OCI-LY1 (cell line): ENCODE measurements at regions not wholly inside any gene's neighbourhood (a gene's known extent, or its start where the extent isn't known, plus 50 kb on each side); places are given as distances from the start of the nearest gene placed in this dataset.

Experiments used
- H2AFZ ChIP-seq: fragments of 200-600 bp; sonication (generic), shearing (Covaris generic); 2 replicates; pipeline ENCODE4 v1.6.0; 2014; ENCODE audit warnings: antibody characterized with exemption, mild to moderate bottlenecking, low read length
- H3F3A ChIP-seq: fragments of 200-600 bp; sonication (generic), shearing (Covaris generic); 2 replicates; pipeline ENCODE4 v1.6.0; 2014; ENCODE audit warnings: mild to moderate bottlenecking, antibody characterized with exemption, low read length, moderate library complexity; ENCODE audit not compliant: insufficient read depth
- H3K27ac ChIP-seq: fragments of 200-600 bp; sonication (generic); 2 replicates; pipeline ENCODE4 v1.5.1; 2014; ENCODE audit warnings: low read length, mixed run types, mild to moderate bottlenecking, low read depth; ENCODE audit not compliant: poor library complexity, severe bottlenecking
- H3K27me3 ChIP-seq: fragments of 200-600 bp; sonication (generic); 2 replicates; pipeline ENCODE4 v1.6.0; 2014; ENCODE audit warnings: antibody characterized with exemption, mild to moderate bottlenecking, low read length, moderate library complexity; ENCODE audit not compliant: insufficient read depth
- H3K36me3 ChIP-seq: fragments of 200-600 bp; sonication (generic); 2 replicates; pipeline ENCODE4 v1.6.1; 2014; ENCODE audit warnings: mild to moderate bottlenecking, antibody characterized with exemption, low read length, moderate library complexity, mixed read lengths; ENCODE audit not compliant: insufficient read depth
- H3K4me1 ChIP-seq: fragments of 200-600 bp; sonication (generic); 2 replicates; pipeline ENCODE4 v1.5.1; 2014; ENCODE audit warnings: mild to moderate bottlenecking, low read length, moderate library complexity; ENCODE audit not compliant: insufficient read depth, severe bottlenecking
- H3K4me2 ChIP-seq: fragments of 200-600 bp; sonication (generic), shearing (Covaris generic); 2 replicates; pipeline ENCODE4 v1.6.1; 2014; ENCODE audit warnings: low read length
- H3K4me3 ChIP-seq: fragments of 200-600 bp; sonication (generic); 2 replicates; pipeline ENCODE4 v1.5.1; 2014; ENCODE audit warnings: low read length, low read depth, mild to moderate bottlenecking, mixed read lengths; ENCODE audit not compliant: poor library complexity, severe bottlenecking
- H3K79me2 ChIP-seq: fragments of 200-600 bp; shearing (Covaris generic); 2 replicates; pipeline ENCODE4 v1.6.1; 2016; ENCODE audit warnings: mixed run types, low read length, mixed read lengths; ENCODE audit not compliant: insufficient read depth
- H3K9ac ChIP-seq: fragments of 200-600 bp; sonication (generic), shearing (Covaris generic); 2 replicates; pipeline ENCODE4 v1.6.1; 2014; ENCODE audit warnings: mild to moderate bottlenecking, low read length, mixed read lengths
- H3K9me2 ChIP-seq: fragments of 200-600 bp; sonication (generic), shearing (Covaris generic); 2 replicates; pipeline ENCODE4 v1.6.1; 2014; ENCODE audit warnings: low read depth, mild to moderate bottlenecking, low read length, mixed read lengths
- H3K9me3 ChIP-seq: fragments of 200-600 bp; shearing (Covaris generic); 2 replicates; pipeline ENCODE4 v1.6.1; 2014; ENCODE audit warnings: low read length, mixed read lengths
- H4K20me1 ChIP-seq: fragments of 200-600 bp; sonication (generic), shearing (Covaris generic); 2 replicates; pipeline ENCODE4 v1.6.0; 2016; ENCODE audit warnings: mild to moderate bottlenecking, low read length; ENCODE audit not compliant: insufficient read depth
- EZH2 ChIP-seq: fragments of 200-600 bp; sonication (generic), shearing (Covaris generic); IDR thresholded peaks from 2 replicates; pipeline ENCODE4 v1.8.0; 2017; ENCODE audit warnings: borderline replicate concordance, mixed run types, mild to moderate bottlenecking, antibody characterized with exemption, low read length, moderate library complexity, mixed read lengths
- TF ChIP-seq, protein P1 (sequence below): fragments of 200-600 bp; sonication (generic), shearing (Covaris generic); IDR thresholded peaks from 2 replicates; pipeline ENCODE4 v1.5.1; 2017; ENCODE audit warnings: mild to moderate bottlenecking, antibody characterized with exemption, low read length, moderate library complexity, mixed read lengths

DNA sequence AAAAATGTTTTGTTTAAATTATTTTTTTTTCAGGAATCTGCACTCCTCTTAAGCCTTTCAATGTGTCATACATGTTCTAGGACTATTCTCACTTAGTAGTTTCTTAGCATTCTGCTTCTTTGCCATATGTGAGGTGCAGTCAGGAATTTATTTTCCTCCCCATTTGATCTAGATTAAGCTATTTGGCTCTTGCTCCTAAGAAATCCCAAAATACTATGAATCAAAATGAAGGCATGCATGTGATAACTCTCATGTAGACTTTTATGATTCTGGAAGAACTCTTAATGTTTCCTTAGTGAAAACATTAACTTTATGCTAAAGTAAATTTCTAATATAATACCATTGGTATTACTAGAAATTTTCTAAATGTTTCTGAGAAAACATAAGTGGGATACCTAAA lies 664.5 kb downstream of the RAPGEF2 start:
- no peaks in the 10 kb centered on the region for H4K20me1 ChIP-seq
- H3K79me2 ChIP-seq: no peaks in the 10 kb centered on the region
- no peak overlapping the region for H3K27ac ChIP-seq
- no peak overlapping the region for H3K4me2 ChIP-seq
- H2AFZ ChIP-seq: no peak overlapping the region
- H3K9me2 ChIP-seq: no peaks in the 10 kb centered on the region
- no peaks in the 10 kb centered on the region for H3F3A ChIP-seq
- no peaks in the 10 kb centered on the region for H3K4me1 ChIP-seq
- H3K27me3 ChIP-seq: no peaks in the 10 kb centered on the region
- H3K36me3 ChIP-seq: no peaks in the 10 kb centered on the region
- no peak overlapping the region for H3K4me3 ChIP-seq
- no peak overlapping the region for H3K9ac ChIP-seq
- H3K9me3 ChIP-seq: no peaks in the 10 kb centered on the region
- TF ChIP-seq EZH2: no peak

DNA sequence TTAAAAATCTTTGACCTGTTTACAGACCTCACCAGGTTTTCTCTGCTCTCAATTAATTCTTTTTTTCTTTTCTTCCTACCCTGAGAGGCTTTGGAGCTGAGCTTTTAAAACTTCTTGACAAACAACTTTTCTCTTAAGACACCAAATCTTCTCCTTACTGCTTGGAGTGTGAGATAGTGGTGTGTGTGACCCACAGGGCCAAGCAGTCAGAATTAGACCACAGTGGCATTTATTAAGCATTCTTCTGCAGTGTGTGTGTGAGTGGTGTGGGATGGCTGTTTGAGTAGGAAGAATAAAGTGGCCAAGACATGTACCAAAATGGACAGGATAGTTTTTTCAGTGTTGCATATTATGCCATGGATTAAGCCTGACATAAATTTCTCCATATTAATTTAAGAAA lies 665.1 kb downstream of the RAPGEF2 start:
- Histone ChIP-seq H2AFZ (no peak overlapping the region), H4K20me1 (no peaks in the 10 kb centered on the region), H3K4me3 (no peak overlapping the region), H3K79me2 (no peaks in the 10 kb centered on the region), H3K4me2 (no peak overlapping the region), H3K9me3 (no peaks in the 10 kb centered on the region), H3F3A (no peaks in the 10 kb centered on the region), H3K4me1 (no peaks in the 10 kb centered on the region), H3K9ac (no peak overlapping the region), H3K27me3 (no peaks in the 10 kb centered on the region), H3K27ac (no peak overlapping the region), H3K36me3 (no peaks in the 10 kb centered on the region), H3K9me2 (no peaks in the 10 kb centered on the region)
- TF ChIP-seq EZH2: no peak
- TF ChIP-seq, protein P1, sequence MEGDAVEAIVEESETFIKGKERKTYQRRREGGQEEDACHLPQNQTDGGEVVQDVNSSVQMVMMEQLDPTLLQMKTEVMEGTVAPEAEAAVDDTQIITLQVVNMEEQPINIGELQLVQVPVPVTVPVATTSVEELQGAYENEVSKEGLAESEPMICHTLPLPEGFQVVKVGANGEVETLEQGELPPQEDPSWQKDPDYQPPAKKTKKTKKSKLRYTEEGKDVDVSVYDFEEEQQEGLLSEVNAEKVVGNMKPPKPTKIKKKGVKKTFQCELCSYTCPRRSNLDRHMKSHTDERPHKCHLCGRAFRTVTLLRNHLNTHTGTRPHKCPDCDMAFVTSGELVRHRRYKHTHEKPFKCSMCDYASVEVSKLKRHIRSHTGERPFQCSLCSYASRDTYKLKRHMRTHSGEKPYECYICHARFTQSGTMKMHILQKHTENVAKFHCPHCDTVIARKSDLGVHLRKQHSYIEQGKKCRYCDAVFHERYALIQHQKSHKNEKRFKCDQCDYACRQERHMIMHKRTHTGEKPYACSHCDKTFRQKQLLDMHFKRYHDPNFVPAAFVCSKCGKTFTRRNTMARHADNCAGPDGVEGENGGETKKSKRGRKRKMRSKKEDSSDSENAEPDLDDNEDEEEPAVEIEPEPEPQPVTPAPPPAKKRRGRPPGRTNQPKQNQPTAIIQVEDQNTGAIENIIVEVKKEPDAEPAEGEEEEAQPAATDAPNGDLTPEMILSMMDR: no peak

DNA sequence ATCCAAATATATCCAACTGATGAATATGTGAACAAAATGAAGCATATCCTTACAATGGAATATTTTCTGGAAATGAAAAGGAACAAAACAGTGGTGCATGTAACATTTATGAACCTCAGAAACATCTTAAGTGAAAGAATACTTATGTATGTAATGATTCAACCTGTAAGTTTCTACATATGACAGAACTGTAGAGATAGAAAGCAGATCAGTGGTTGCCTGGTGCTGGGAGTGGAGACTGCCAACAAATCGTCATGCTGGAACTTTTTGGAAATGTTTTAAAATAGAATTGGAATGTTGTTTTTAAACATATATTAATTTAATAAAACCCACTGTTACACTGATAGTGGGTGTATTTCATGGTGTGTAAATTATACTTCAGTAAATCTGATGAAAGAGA lies 667.5 kb downstream of the RAPGEF2 start:
- Histone ChIP-seq H4K20me1 (no peaks in the 10 kb centered on the region), H3F3A (no peaks in the 10 kb centered on the region), H2AFZ (no peak overlapping the region), H3K4me2 (no peak overlapping the region), H3K36me3 (no peaks in the 10 kb centered on the region), H3K9me2 (no peaks in the 10 kb centered on the region), H3K27ac (no peak overlapping the region), H3K27me3 (no peaks in the 10 kb centered on the region), H3K9ac (no peak overlapping the region), H3K79me2 (no peaks in the 10 kb centered on the region), H3K4me3 (no peak overlapping the region), H3K4me1 (no peaks in the 10 kb centered on the region), H3K9me3 (no peaks in the 10 kb centered on the region)
- no peak for TF ChIP-seq EZH2
- TF ChIP-seq, protein P1: no peak

DNA sequence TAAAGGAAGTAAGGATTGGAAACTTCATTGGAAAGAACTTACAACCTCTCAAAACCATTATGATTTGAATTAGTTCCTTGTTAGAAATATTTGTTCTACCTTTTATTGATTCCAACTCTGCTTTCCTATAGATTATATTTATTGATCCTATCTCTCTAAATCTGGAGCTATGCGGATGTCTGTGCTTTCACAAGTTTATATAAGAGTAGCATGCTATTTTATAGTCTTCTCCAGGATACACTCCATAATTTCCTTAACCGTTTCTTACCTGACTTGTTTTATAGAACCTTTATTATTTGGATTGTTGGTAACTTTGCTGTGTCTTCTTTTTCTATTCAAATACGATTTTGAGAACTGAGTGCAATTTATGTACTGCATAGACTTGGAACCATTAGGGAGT lies 668.1 kb downstream of the RAPGEF2 start:
- no peaks in the 10 kb centered on the region for H3K79me2 ChIP-seq
- H3K4me2 ChIP-seq: no peak overlapping the region
- H4K20me1 ChIP-seq: no peaks in the 10 kb centered on the region
- no peaks in the 10 kb centered on the region for H3F3A ChIP-seq
- no peak overlapping the region for H3K27ac ChIP-seq
- no peaks in the 10 kb centered on the region for H3K27me3 ChIP-seq
- no peaks in the 10 kb centered on the region for H3K9me3 ChIP-seq
- H3K36me3 ChIP-seq: no peaks in the 10 kb centered on the region
- H3K4me1 ChIP-seq: no peaks in the 10 kb centered on the region
- no peaks in the 10 kb centered on the region for H3K9me2 ChIP-seq
- H3K4me3 ChIP-seq: no peak overlapping the region
- H3K9ac ChIP-seq: no peak overlapping the region
- TF ChIP-seq, protein P1: no peak
- no peak for TF ChIP-seq EZH2
- H2AFZ ChIP-seq: no peak overlapping the region
